GM04504 (cell line): ENCODE measurements at regions not wholly inside any gene's neighbourhood (a gene's known extent, or its start where the extent isn't known, plus 50 kb on each side); places are given as distances from the start of the nearest gene placed in this dataset.
"Not testable (repeated sequence)": the region's sequence is repeated elsewhere in the genome, so short reads cannot be mapped to it uniquely, and the experiment has no call there.

ENCODE experiments used
- DNase-seq: peaks from one replicate; pipeline ENCODE4 v3.0.0-alpha.2; 2012; ENCODE audit warnings: low read depth

GRCh38 chr3:110400315-110400714, 671.3 kb upstream of the NECTIN3 start:
- no peak for DNase-seq

- DNase-seq, result no peak
These were observed 665.6 kb upstream of the NECTIN3 start for GRCh38 chr3:110405830-110406585.

- no peak for DNase-seq
These were observed 658.4 kb upstream of the NECTIN3 start for GRCh38 chr3:110413266-110413665.

- peak; percentile 77 for DNase-seq
These were observed 657.5 kb upstream of the NECTIN3 start for GRCh38 chr3:110413807-110414748.

- DNase-seq, result peak; percentile 44
These were observed 656.8 kb upstream of the NECTIN3 start for GRCh38 chr3:110414855-110415254.

- no peak for DNase-seq
These were observed 652.5 kb upstream of the NECTIN3 start for GRCh38 chr3:110419096-110419495.

GRCh38 chr3:110419601-110420000, 652.0 kb upstream of the NECTIN3 start:
- DNase-seq, result peak; percentile 39

- peak; percentile 76 for DNase-seq
These were observed 651.4 kb upstream of the NECTIN3 start for GRCh38 chr3:110420158-110420641.

GRCh38 chr3:110423276-110423675, 648.3 kb upstream of the NECTIN3 start:
- no peak for DNase-seq

- DNase-seq, result no peak
These were observed 641.5 kb upstream of the NECTIN3 start for GRCh38 chr3:110430146-110430545.

GRCh38 chr3:110436209-110436608, 635.4 kb upstream of the NECTIN3 start:
- no peak for DNase-seq

GRCh38 chr3:110440066-110440653, 631.5 kb upstream of the NECTIN3 start:
- DNase-seq, result not testable (repeated sequence)

- DNase-seq, result no peak
These were observed 617.5 kb upstream of the NECTIN3 start for GRCh38 chr3:110454066-110454465.

GRCh38 chr3:110456001-110456400, 615.6 kb upstream of the NECTIN3 start:
- DNase-seq, result no peak

- no peak for DNase-seq
These were observed 615.0 kb upstream of the NECTIN3 start for GRCh38 chr3:110456438-110457138.

GRCh38 chr3:110457508-110457907, 614.1 kb upstream of the NECTIN3 start:
- no peak for DNase-seq

- DNase-seq, result no peak
These were observed 612.6 kb upstream of the NECTIN3 start for GRCh38 chr3:110459021-110459420.

- no peak for DNase-seq
These were observed 601.3 kb upstream of the NECTIN3 start for GRCh38 chr3:110470310-110470709.

- no peak for DNase-seq
These were observed 598.2 kb upstream of the NECTIN3 start for GRCh38 chr3:110473405-110473804.

GRCh38 chr3:110474397-110474796, 597.2 kb upstream of the NECTIN3 start:
- no peak for DNase-seq

GRCh38 chr3:110478377-110479054, 593.1 kb upstream of the NECTIN3 start:
- DNase-seq, result no peak
